GM18526 (cell line): ENCODE measurements at regions not wholly inside any gene's neighbourhood (a gene's known extent, or its start where the extent isn't known, plus 50 kb on each side); places are given as distances from the start of the nearest gene placed in this dataset.

Experiments
- POLR2A ChIP-seq: IDR thresholded peaks from 3 replicates; pipeline ENCODE4 v1.6.1; 2011; ENCODE audit not compliant: insufficient read length; ENCODE audit errors: extremely low read depth

DNA sequence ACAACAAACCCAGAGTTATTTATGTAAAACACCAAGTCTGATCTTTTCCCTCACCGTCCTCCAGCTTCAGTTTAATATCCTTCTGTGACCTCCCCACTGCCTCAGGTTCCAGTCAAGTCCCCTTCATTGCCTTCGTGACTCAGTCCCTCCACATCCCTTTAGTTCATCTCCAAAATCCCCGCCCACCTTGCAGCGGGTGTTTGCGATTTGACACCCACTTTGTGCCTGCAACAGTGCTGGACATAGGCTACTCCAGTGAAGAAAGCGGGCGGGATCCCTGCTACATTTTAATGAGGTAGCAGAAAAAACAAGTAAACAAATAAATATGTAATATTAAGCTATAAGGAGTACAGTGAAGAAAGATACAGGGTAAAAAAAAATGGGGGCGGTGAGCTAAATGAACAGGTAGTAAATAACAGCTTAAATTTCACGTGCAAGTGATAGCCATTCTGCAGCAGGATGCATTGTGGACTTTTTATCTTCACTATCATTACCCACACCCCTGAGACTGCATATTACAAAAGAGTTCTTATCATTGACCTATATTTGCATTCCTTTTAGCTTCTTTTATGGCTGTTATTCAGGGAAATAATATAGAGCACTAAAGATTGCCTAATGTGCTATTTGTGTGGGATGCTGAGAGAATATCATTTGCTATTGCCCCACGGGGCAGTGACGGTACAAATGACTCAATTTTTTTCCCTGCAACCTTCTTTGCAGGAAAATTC lies 222.8 kb upstream of the NUDT4 start:
- no peak for TF ChIP-seq POLR2A

DNA sequence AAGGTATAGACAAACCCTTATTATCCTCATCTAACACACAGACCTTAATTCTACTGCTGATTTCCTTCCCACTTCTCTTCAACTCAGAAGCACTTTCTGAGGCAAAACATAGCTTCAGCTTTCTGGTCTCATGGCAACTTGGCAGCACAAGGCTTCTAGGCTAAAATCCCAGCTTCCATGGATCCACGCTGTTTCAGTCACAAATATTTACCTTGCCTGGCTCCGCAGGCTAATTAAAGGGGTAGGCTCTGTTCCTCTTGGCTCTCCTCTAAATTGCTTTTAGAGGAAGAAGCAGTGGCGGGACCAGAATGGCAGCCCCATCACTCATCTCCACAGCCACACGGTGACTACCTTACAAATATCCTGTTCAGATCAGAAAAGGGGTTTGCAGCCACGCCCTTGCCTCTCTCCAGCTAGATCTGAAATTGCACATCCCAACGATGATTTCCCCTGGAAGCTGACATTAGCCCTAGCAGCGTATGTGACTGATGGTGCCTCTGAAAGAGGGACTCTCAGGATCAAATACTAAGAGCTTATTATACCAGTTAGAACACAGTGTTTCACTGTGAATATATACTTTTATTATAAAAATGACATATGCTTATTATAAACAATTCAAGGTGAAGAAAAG lies 221.5 kb upstream of the NUDT4 start:
- TF ChIP-seq POLR2A = no peak

- no peak for TF ChIP-seq POLR2A
Observed at GRCh38 chr12:93157279-93157678, 220.4 kb upstream of the NUDT4 start.

DNA sequence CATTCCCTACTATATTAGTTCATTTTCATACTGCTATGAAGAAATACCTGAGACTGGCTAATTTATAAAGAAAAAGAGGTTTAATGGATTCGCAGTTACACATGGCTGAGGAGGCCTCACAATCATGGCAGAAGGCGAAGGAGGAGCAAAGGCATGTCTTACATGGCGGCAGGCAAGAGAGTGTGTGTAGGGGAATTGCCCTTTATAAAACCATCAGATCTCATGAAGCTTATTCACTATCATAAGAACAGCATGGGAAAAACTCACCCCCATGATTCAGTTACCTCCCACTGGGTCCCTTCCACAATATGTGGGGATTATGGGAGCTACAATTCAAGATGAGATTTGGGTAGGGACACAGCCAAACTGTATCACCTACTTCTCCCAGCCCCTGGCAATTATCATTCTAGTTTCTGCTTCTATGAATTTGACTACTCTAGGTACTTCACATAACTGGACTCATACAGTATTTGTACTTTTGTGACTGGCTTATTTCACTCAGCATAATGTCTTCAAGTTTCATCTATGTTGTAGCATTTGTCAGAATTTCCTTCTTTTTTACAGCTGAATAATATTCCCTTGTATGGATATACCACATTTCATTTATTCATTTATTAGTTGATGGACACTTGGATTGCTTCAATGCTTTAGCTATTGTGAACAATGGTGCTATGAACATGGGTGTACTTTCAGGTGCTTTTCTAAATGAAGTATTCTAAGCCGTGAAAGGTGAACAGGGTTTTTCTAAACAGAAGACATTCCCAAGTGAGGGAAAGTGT lies 219.5 kb upstream of the NUDT4 start:
- TF ChIP-seq POLR2A = no peak

GRCh38 chr12:93163260-93164036 lies 214.3 kb upstream of the NUDT4 start:
- no peak for TF ChIP-seq POLR2A

- no peak for TF ChIP-seq POLR2A
Observed at GRCh38 chr12:93164103-93164880, 213.4 kb upstream of the NUDT4 start.

DNA sequence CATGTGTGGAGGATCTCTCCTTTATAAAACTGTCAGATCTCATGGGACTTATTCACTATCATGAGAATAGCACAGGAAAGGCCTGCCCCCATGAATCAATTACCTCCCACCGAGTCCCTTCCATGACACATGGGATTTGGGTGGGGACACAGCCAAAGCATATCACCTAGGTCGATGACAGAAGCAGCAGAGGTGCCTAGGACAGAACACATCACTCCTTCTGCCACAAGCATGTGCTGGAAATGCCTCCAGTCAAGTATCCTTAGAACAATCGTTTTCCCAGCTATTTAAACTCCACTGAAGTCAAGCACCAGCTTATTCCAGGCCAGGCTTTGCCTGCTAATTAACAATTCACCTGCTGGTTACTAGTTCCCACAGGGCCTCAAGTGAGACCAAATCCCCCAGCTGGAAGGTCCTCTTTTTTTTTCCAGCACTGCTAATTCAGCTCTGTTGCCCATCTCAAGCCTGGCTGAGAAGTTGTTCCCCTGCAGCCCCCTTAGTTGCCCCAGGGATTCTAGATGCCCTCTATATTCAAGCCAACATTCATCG lies 212.3 kb upstream of the NUDT4 start:
- no peak for TF ChIP-seq POLR2A

DNA sequence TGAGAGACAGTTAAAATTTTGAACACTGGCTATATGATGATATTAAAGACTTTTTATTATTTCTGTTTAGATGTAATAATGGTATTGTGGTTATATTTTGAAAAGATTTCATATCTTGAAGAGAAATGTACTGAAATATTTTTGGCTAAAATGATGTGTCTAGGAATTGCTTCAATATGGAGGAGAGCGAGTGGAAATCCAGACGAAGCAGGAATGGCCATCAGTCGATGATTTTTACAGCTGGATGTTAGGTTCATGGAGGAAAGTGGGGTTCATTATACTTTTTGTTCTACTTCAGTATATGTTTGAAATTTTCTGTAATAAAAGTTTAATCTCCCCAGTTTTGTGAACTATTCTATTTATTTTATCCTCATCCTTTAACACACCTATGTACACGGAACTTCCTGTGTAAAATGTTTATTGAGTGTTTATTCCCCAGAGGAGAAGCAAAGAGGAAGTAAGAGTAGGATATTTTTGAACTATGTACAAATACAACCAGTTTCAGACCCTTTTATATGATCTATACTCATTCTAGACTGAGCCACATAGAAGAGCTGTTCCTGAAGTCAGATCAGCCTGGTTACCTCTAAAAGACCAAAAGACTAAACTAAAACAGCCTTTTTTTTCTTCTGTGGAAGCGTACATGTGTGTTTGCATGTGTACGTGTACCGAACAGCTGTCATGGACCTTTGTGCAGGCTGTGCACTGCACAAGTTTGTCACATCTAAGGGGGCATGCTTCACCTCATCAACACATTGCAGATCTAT lies 211.0 kb upstream of the NUDT4 start:
- TF ChIP-seq POLR2A = peak; percentile 31

DNA sequence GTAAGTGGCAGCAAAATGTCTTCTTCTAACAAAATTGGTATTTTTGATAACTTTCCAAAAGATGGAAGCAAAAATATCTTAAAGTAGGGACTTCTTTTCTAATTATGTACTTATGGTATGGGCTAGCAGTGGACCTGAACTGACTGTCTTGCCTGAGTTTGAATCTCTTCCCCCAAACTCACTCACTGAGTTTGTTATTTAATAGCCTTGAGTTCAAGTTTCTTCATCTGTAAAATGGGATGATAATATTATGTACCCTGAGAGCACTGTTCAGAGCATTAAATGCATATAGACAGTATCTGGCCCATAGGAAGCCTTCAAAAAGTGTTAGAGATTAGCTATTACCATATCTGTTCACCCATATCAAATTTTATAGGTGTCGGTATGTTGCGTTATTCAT lies 210.4 kb upstream of the NUDT4 start:
- no peak for TF ChIP-seq POLR2A

- TF ChIP-seq POLR2A = no peak
Observed at GRCh38 chr12:93167841-93168492, 209.8 kb upstream of the NUDT4 start.

DNA sequence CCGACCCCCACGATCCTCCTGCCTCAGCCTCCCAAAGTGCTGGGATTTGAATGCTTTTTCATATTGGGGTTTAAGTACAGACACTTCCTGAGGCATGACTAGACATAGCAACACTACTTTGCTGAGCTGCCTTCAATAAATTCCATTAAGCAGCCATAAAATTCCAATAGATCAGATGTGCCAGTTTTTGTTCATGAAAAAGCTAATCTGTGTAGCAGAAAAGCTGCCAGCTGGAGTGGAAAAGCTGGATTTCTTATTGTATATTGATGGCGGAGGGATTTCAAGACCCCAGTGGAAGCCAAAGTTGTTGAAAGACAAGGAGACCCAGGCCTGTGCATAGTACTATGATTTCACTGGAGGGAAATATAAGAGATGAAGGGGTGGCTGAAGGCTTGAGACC lies 209.0 kb upstream of the NUDT4 start:
- TF ChIP-seq POLR2A = no peak

GRCh38 chr12:93169536-93169935 lies 208.2 kb upstream of the NUDT4 start:
- no peak for TF ChIP-seq POLR2A

DNA sequence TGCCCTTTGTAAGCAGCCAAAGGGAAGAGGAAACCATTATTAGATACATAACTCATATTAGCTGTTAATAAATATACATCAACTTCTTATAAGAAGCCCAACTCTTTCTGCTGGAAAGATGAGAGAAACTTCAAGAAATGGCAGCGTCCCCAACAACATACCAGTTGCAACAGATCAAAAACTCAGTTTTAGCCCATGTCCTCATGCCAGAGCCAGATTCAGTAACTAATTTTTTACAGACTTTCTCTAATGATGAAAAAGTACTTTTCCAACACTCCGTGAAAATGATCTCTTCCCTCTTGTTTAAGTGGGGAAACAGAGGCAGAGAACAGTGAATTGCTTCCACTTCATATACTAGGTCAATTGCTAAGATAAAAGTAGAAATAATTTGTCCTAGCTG lies 206.8 kb upstream of the NUDT4 start:
- no peak for TF ChIP-seq POLR2A

DNA sequence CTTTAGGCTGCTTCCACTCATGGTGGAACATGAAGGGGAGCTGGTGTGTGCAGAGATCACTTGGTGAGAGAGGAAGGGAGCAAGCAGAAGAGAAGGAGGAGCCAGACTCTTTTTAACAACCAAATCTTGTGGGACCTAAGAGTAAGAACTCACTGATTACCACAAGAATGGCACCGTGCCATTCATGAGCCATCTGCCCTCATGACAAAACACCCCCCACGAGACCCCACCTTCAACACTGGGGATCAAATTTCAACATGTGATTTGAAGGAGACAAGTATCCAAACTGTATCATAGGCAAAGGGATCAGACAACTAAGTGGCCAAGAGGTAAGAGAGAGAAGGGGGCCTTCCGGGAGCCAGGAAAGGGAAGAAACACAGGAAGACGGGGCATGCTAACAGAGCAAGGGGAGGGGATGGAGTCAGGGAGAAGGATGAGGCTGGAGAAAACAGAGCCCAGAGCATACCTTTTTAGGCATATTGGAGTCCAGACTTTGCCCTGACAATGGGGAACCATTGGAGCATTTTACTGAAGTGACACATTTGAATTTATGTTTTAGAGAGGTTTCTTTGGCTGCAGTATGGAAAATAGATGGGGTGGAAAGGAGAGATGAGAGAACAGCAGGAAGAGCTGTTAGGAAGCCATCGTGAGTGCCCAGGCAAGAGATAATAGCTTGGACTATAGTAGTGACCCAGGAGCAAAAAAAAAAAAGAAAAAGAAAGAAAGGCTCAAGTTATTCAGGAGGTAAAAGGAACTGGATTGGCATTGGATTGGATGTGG lies 204.4 kb upstream of the NUDT4 start:
- TF ChIP-seq POLR2A = no peak
